ENCODE measurements at regions not wholly inside any gene's neighbourhood (a gene's known extent, or its start where the extent isn't known, plus 50 kb on each side); places are given as distances from the start of the nearest gene placed in this dataset.
"Not testable (repeated sequence)": the region's sequence is repeated elsewhere in the genome, so short reads cannot be mapped to it uniquely, and the experiment has no call there.

- Mint-ChIP-seq H3K27ac (no peak overlapping the region), H3K4me1 (no peaks in the 10 kb centered on the region), H3K36me3 (no peaks in the 10 kb centered on the region), H3K27me3 (no peaks in the 10 kb centered on the region), H3K4me3 (no peak overlapping the region), H3K9me3 (peaks cover 0 to 3% (median 0%) of the 10 kb centered on the region in 7 donors)
- H3K4me1 ChIP-seq (ENCODE audit: control insufficient read depth, insufficient read depth, low read length, poor library complexity, severe bottlenecking) = no peaks in the 10 kb centered on the region
- DNase-seq (no peak), ATAC-seq (ENCODE audit: low read depth in 2 of 2) (no peak)
- H3K36me3 ChIP-seq (ENCODE audit: control insufficient read depth, insufficient read depth, low read length) = no peaks in the 10 kb centered on the region
- H3K27me3 ChIP-seq (ENCODE audit: control insufficient read depth, insufficient read depth, low read length) = no peaks in the 10 kb centered on the region
- no peak overlapping the region for H3K27ac ChIP-seq (ENCODE audit: insufficient read depth, low read length, poor library complexity, severe bottlenecking)
- H3K9me3 ChIP-seq (ENCODE audit: control insufficient read depth in 2 of 2, low read length in 2 of 2) = no peaks in the 10 kb centered on the region
- H3K4me3 ChIP-seq (ENCODE audit: low read depth, low read length) = no peak overlapping the region
These were observed 139.8 kb upstream of the BASP1 start for GRCh38 chr5:17077440-17078233.

GRCh38 chr5:17079562-17079961 lies 137.9 kb upstream of the BASP1 start:
- H3K9me3 Mint-ChIP-seq = peaks cover 0 to 3% (median 0%) of the 10 kb centered on the region in 7 donors
- ATAC-seq (ENCODE audit: low read depth in 2 of 2) = no peak
- Histone ChIP-seq H3K4me3 (ENCODE audit: low read depth, low read length) (no peak overlapping the region), H3K4me1 (ENCODE audit: control insufficient read depth, insufficient read depth, low read length, poor library complexity, severe bottlenecking) (no peaks in the 10 kb centered on the region), H3K27ac (ENCODE audit: insufficient read depth, low read length, poor library complexity, severe bottlenecking) (no peak overlapping the region), H3K9me3 (ENCODE audit: control insufficient read depth in 2 of 2, low read length in 2 of 2) (no peaks in the 10 kb centered on the region), H3K36me3 (ENCODE audit: control insufficient read depth, insufficient read depth, low read length) (no peaks in the 10 kb centered on the region), H3K27me3 (ENCODE audit: control insufficient read depth, insufficient read depth, low read length) (no peaks in the 10 kb centered on the region)
- H3K4me3 Mint-ChIP-seq = no peak overlapping the region
- H3K36me3 Mint-ChIP-seq = no peaks in the 10 kb centered on the region
- no peaks in the 10 kb centered on the region for H3K27me3 Mint-ChIP-seq
- DNase-seq = no peak
- H3K4me1 Mint-ChIP-seq = no peaks in the 10 kb centered on the region
- H3K27ac Mint-ChIP-seq = no peak overlapping the region

GRCh38 chr5:17080361-17080760 lies 137.1 kb upstream of the BASP1 start:
- no peaks in the 10 kb centered on the region for H3K27me3 Mint-ChIP-seq
- H3K4me1 ChIP-seq (ENCODE audit: control insufficient read depth, insufficient read depth, low read length, poor library complexity, severe bottlenecking) = no peaks in the 10 kb centered on the region
- no peaks in the 10 kb centered on the region for H3K36me3 Mint-ChIP-seq
- no peak overlapping the region for H3K4me3 Mint-ChIP-seq
- no peaks in the 10 kb centered on the region for H3K9me3 ChIP-seq (ENCODE audit: control insufficient read depth in 2 of 2, low read length in 2 of 2)
- H3K4me1 Mint-ChIP-seq = no peaks in the 10 kb centered on the region
- H3K27me3 ChIP-seq (ENCODE audit: control insufficient read depth, insufficient read depth, low read length) = no peaks in the 10 kb centered on the region
- no peak overlapping the region for H3K4me3 ChIP-seq (ENCODE audit: low read depth, low read length)
- no peak overlapping the region for H3K27ac ChIP-seq (ENCODE audit: insufficient read depth, low read length, poor library complexity, severe bottlenecking)
- H3K9me3 Mint-ChIP-seq = peaks cover 0 to 3% (median 0%) of the 10 kb centered on the region in 7 donors
- H3K27ac Mint-ChIP-seq = no peak overlapping the region
- ATAC-seq (ENCODE audit: low read depth in 2 of 2) = no peak
- H3K36me3 ChIP-seq (ENCODE audit: control insufficient read depth, insufficient read depth, low read length) = no peaks in the 10 kb centered on the region
- no peak for DNase-seq

GRCh38 chr5:17081142-17081541 lies 136.3 kb upstream of the BASP1 start:
- H3K4me1 Mint-ChIP-seq = no peaks in the 10 kb centered on the region
- H3K36me3 Mint-ChIP-seq = no peaks in the 10 kb centered on the region
- H3K27me3 Mint-ChIP-seq = no peaks in the 10 kb centered on the region
- peaks cover 0 to 3% (median 0%) of the 10 kb centered on the region in 7 donors for H3K9me3 Mint-ChIP-seq
- H3K4me3 Mint-ChIP-seq = no peak overlapping the region
- ATAC-seq (ENCODE audit: low read depth in 2 of 2) (no peak), DNase-seq (no peak)
- H3K27ac Mint-ChIP-seq = no peak overlapping the region
- Histone ChIP-seq H3K27ac (ENCODE audit: insufficient read depth, low read length, poor library complexity, severe bottlenecking) (no peak overlapping the region), H3K27me3 (ENCODE audit: control insufficient read depth, insufficient read depth, low read length) (no peaks in the 10 kb centered on the region), H3K36me3 (ENCODE audit: control insufficient read depth, insufficient read depth, low read length) (no peaks in the 10 kb centered on the region), H3K4me1 (ENCODE audit: control insufficient read depth, insufficient read depth, low read length, poor library complexity, severe bottlenecking) (no peaks in the 10 kb centered on the region), H3K9me3 (ENCODE audit: control insufficient read depth in 2 of 2, low read length in 2 of 2) (no peaks in the 10 kb centered on the region), H3K4me3 (ENCODE audit: low read depth, low read length) (no peak overlapping the region)

- not testable (repeated sequence) for H3K27me3 ChIP-seq (ENCODE audit: control insufficient read depth, insufficient read depth, low read length); H3K27ac ChIP-seq (ENCODE audit: insufficient read depth, low read length, poor library complexity, severe bottlenecking); H3K36me3 Mint-ChIP-seq; H3K27me3 Mint-ChIP-seq; H3K4me3 ChIP-seq (ENCODE audit: low read depth, low read length); H3K36me3 ChIP-seq (ENCODE audit: control insufficient read depth, insufficient read depth, low read length); H3K4me3 Mint-ChIP-seq; ATAC-seq (ENCODE audit: low read depth in 2 of 2); H3K27ac Mint-ChIP-seq; H3K9me3 Mint-ChIP-seq; H3K9me3 ChIP-seq (ENCODE audit: control insufficient read depth in 2 of 2, low read length in 2 of 2); DNase-seq; H3K4me1 ChIP-seq (ENCODE audit: control insufficient read depth, insufficient read depth, low read length, poor library complexity, severe bottlenecking); H3K4me1 Mint-ChIP-seq
These were observed 134.2 kb upstream of the BASP1 start for GRCh38 chr5:17083276-17083675.

- Histone ChIP-seq H3K9me3 (ENCODE audit: control insufficient read depth in 2 of 2, low read length in 2 of 2) (no peaks in the 10 kb centered on the region), H3K36me3 (ENCODE audit: control insufficient read depth, insufficient read depth, low read length) (no peaks in the 10 kb centered on the region), H3K27ac (ENCODE audit: insufficient read depth, low read length, poor library complexity, severe bottlenecking) (no peak overlapping the region), H3K4me3 (ENCODE audit: low read depth, low read length) (no peak overlapping the region), H3K27me3 (ENCODE audit: control insufficient read depth, insufficient read depth, low read length) (no peaks in the 10 kb centered on the region), H3K4me1 (ENCODE audit: control insufficient read depth, insufficient read depth, low read length, poor library complexity, severe bottlenecking) (no peaks in the 10 kb centered on the region)
- Mint-ChIP-seq H3K4me1 (no peaks in the 10 kb centered on the region), H3K27ac (no peak overlapping the region), H3K27me3 (no peaks in the 10 kb centered on the region), H3K9me3 (no peaks in the 10 kb centered on the region), H3K36me3 (no peaks in the 10 kb centered on the region), H3K4me3 (no peak overlapping the region)
- no peak for DNase-seq
- no peak for ATAC-seq (ENCODE audit: low read depth in 2 of 2)
These were observed 130.4 kb upstream of the BASP1 start for GRCh38 chr5:17087035-17087434.

- H3K4me3 ChIP-seq (ENCODE audit: low read depth, low read length) = no peak overlapping the region
- no peaks in the 10 kb centered on the region for H3K4me1 ChIP-seq (ENCODE audit: control insufficient read depth, insufficient read depth, low read length, poor library complexity, severe bottlenecking)
- no peak overlapping the region for H3K27ac ChIP-seq (ENCODE audit: insufficient read depth, low read length, poor library complexity, severe bottlenecking)
- no peaks in the 10 kb centered on the region for H3K9me3 ChIP-seq (ENCODE audit: control insufficient read depth in 2 of 2, low read length in 2 of 2)
- no peaks in the 10 kb centered on the region for H3K4me1 Mint-ChIP-seq
- no peak overlapping the region for H3K27ac Mint-ChIP-seq
- H3K36me3 Mint-ChIP-seq = no peaks in the 10 kb centered on the region
- H3K27me3 Mint-ChIP-seq = no peaks in the 10 kb centered on the region
- ATAC-seq (ENCODE audit: low read depth in 2 of 2) = no peak
- no peaks in the 10 kb centered on the region for H3K36me3 ChIP-seq (ENCODE audit: control insufficient read depth, insufficient read depth, low read length)
- H3K27me3 ChIP-seq (ENCODE audit: control insufficient read depth, insufficient read depth, low read length) = no peaks in the 10 kb centered on the region
- no peak for DNase-seq
- no peak overlapping the region for H3K4me3 Mint-ChIP-seq
- H3K9me3 Mint-ChIP-seq = no peaks in the 10 kb centered on the region
These were observed 129.4 kb upstream of the BASP1 start for GRCh38 chr5:17088051-17088450.

- Histone ChIP-seq H3K9me3 (ENCODE audit: control insufficient read depth in 2 of 2, low read length in 2 of 2) (no peaks in the 10 kb centered on the region), H3K4me3 (ENCODE audit: low read depth, low read length) (no peak overlapping the region), H3K4me1 (ENCODE audit: control insufficient read depth, insufficient read depth, low read length, poor library complexity, severe bottlenecking) (no peaks in the 10 kb centered on the region), H3K27ac (ENCODE audit: insufficient read depth, low read length, poor library complexity, severe bottlenecking) (no peak overlapping the region), H3K27me3 (ENCODE audit: control insufficient read depth, insufficient read depth, low read length) (no peaks in the 10 kb centered on the region), H3K36me3 (ENCODE audit: control insufficient read depth, insufficient read depth, low read length) (no peaks in the 10 kb centered on the region)
- no peaks in the 10 kb centered on the region for H3K9me3 Mint-ChIP-seq
- DNase-seq (no peak), ATAC-seq (ENCODE audit: low read depth in 2 of 2) (no peak)
- no peaks in the 10 kb centered on the region for H3K27me3 Mint-ChIP-seq
- no peaks in the 10 kb centered on the region for H3K4me1 Mint-ChIP-seq
- H3K4me3 Mint-ChIP-seq = no peak overlapping the region
- no peaks in the 10 kb centered on the region for H3K36me3 Mint-ChIP-seq
- no peak overlapping the region for H3K27ac Mint-ChIP-seq
These were observed 128.4 kb upstream of the BASP1 start for GRCh38 chr5:17089001-17089400.
